ENCODE measurements at regions not wholly inside any gene's neighbourhood (a gene's known extent, or its start where the extent isn't known, plus 50 kb on each side); places are given as distances from the start of the nearest gene placed in this dataset.

- TF ChIP-seq POLR2A (IDR thresholded peaks at IDR 0.05) (no peak), EP300 (IDR thresholded peaks at IDR 0.05) (no peak)
- TF ChIP-seq, protein P1, sequence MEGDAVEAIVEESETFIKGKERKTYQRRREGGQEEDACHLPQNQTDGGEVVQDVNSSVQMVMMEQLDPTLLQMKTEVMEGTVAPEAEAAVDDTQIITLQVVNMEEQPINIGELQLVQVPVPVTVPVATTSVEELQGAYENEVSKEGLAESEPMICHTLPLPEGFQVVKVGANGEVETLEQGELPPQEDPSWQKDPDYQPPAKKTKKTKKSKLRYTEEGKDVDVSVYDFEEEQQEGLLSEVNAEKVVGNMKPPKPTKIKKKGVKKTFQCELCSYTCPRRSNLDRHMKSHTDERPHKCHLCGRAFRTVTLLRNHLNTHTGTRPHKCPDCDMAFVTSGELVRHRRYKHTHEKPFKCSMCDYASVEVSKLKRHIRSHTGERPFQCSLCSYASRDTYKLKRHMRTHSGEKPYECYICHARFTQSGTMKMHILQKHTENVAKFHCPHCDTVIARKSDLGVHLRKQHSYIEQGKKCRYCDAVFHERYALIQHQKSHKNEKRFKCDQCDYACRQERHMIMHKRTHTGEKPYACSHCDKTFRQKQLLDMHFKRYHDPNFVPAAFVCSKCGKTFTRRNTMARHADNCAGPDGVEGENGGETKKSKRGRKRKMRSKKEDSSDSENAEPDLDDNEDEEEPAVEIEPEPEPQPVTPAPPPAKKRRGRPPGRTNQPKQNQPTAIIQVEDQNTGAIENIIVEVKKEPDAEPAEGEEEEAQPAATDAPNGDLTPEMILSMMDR (IDR thresholded peaks at IDR 0.05) = no peak
Observed at GRCh38 chr10:78357141-78358063, 323.7 kb downstream of the RPS24 start.

Measured in tibial nerve (tissue), 4 donors.